Endodermal cell (in vitro differentiated cells): ENCODE measurements at regions not wholly inside any gene's neighbourhood (a gene's known extent, or its start where the extent isn't known, plus 50 kb on each side); places are given as distances from the start of the nearest gene placed in this dataset.

Experiments used
- DNase-seq: peaks from one replicate; pipeline ENCODE4 v3.0.0-alpha.2; 2017
- H3K27ac ChIP-seq: 2 replicates; pipeline ENCODE4 v1.5.1; 2013; ENCODE audit warnings: mild to moderate bottlenecking, low read depth, low read length, moderate library complexity
- H3K27me3 ChIP-seq: 2 replicates; pipeline ENCODE4 v1.6.1; 2013; ENCODE audit warnings: mild to moderate bottlenecking, low read length, moderate library complexity; ENCODE audit not compliant: insufficient read depth, control insufficient read depth, poor library complexity, severe bottlenecking
- H3K36me3 ChIP-seq: 2 replicates; pipeline ENCODE4 v1.7.0; 2013; ENCODE audit warnings: mild to moderate bottlenecking, low read length, moderate library complexity; ENCODE audit not compliant: control insufficient read depth, insufficient read depth
- H3K4me1 ChIP-seq: one replicate; pipeline ENCODE4 v1.7.0; 2013; ENCODE audit warnings: low read length; ENCODE audit not compliant: control insufficient read depth, insufficient read depth
- H3K4me3 ChIP-seq: 2 replicates; pipeline ENCODE4 v1.5.1; 2013; ENCODE audit warnings: mild to moderate bottlenecking, low read length, moderate library complexity
- H3K9ac ChIP-seq: 2 replicates; pipeline ENCODE4 v1.6.1; 2013; ENCODE audit warnings: mild to moderate bottlenecking, low read length, moderate library complexity; ENCODE audit not compliant: poor library complexity, severe bottlenecking; ENCODE audit errors: extremely low read depth
- H3K9me3 ChIP-seq: 2 replicates; pipeline ENCODE4 v1.6.1; 2013; ENCODE audit warnings: mild to moderate bottlenecking, low read length, moderate library complexity; ENCODE audit not compliant: control insufficient read depth
- H3K27ac Mint-ChIP-seq: 2 replicates; pipeline ENCODE4 v1.8.0; 2020; ENCODE audit warnings: mixed read lengths
- H3K27me3 Mint-ChIP-seq: 2 replicates; pipeline ENCODE4 v1.8.0; 2021; ENCODE audit warnings: mild to moderate bottlenecking, mixed read lengths; ENCODE audit not compliant: insufficient read depth
- H3K36me3 Mint-ChIP-seq: 2 replicates; pipeline ENCODE4 v1.8.0; 2020; ENCODE audit warnings: low read depth, mixed read lengths
- H3K4me1 Mint-ChIP-seq: 2 replicates; pipeline ENCODE4 v1.8.0; 2020; ENCODE audit warnings: mixed read lengths
- H3K4me3 Mint-ChIP-seq: 2 replicates; pipeline ENCODE4 v1.8.0; 2020; ENCODE audit warnings: mild to moderate bottlenecking, moderate library complexity, mixed read lengths
- H3K9me3 Mint-ChIP-seq: 2 replicates; pipeline ENCODE4 v1.8.0; 2020; ENCODE audit warnings: mild to moderate bottlenecking, mixed read lengths
- WGBS, 2 experiments: methylation state at CpG; one replicate each; pipeline versions ENCODE4 v1.1.5 to v1.1.7; 2013; ENCODE audit warnings: missing lambda C conversion rate in 2 of 2, mixed read lengths in 1 of 2; ENCODE audit not compliant: insufficient coverage in 1 of 2, insufficient read length in 1 of 2; 5-methylcytosine and 5-hydroxymethylcytosine counted together
- TF ChIP-seq, protein P1 (sequence below): fragments of 200-600 bp; sonication (generic); conservative IDR thresholded peaks from 2 replicates; pipeline ENCODE4 v1.5.0; 2021; ENCODE audit warnings: antibody characterized with exemption, mild to moderate bottlenecking

DNA sequence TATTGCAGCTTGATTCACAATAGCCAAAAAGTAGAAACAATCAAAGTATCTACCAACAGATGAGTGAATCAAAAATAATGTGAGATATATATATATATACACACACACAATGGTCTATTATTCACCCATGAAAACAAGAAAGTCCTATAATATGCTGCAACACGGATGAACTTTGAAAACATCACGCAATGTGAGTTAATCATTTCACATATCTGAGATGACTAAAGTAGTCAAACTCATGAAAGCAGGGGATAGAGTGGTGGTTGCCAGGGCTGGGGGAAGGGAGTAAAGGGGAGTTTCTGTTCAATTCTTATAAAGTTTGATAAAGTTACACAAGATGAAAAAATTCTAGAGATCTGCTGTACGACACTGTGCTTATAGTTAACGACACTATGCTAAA lies 1234.8 kb downstream of the MRPL39 start:
- 64 to 98% methylated on average over 2 to 4 of the region's 4 CpGs for WGBS, 2 experiments
- Histone ChIP-seq H3K27ac (no peak overlapping the region), H3K9ac (no peak overlapping the region), H3K27me3 (no peaks in the 10 kb centered on the region), H3K9me3 (no peaks in the 10 kb centered on the region), H3K36me3 (no peaks in the 10 kb centered on the region), H3K4me3 (no peak overlapping the region), H3K4me1 (no peaks in the 10 kb centered on the region)
- Mint-ChIP-seq H3K27ac (no peak overlapping the region), H3K4me3 (no peak overlapping the region), H3K9me3 (peaks cover 49% of the 10 kb centered on the region), H3K36me3 (no peaks in the 10 kb centered on the region), H3K4me1 (no peaks in the 10 kb centered on the region), H3K27me3 (no peaks in the 10 kb centered on the region)
- DNase-seq: no peak
- TF ChIP-seq, protein P1, sequence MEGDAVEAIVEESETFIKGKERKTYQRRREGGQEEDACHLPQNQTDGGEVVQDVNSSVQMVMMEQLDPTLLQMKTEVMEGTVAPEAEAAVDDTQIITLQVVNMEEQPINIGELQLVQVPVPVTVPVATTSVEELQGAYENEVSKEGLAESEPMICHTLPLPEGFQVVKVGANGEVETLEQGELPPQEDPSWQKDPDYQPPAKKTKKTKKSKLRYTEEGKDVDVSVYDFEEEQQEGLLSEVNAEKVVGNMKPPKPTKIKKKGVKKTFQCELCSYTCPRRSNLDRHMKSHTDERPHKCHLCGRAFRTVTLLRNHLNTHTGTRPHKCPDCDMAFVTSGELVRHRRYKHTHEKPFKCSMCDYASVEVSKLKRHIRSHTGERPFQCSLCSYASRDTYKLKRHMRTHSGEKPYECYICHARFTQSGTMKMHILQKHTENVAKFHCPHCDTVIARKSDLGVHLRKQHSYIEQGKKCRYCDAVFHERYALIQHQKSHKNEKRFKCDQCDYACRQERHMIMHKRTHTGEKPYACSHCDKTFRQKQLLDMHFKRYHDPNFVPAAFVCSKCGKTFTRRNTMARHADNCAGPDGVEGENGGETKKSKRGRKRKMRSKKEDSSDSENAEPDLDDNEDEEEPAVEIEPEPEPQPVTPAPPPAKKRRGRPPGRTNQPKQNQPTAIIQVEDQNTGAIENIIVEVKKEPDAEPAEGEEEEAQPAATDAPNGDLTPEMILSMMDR: no peak

DNA sequence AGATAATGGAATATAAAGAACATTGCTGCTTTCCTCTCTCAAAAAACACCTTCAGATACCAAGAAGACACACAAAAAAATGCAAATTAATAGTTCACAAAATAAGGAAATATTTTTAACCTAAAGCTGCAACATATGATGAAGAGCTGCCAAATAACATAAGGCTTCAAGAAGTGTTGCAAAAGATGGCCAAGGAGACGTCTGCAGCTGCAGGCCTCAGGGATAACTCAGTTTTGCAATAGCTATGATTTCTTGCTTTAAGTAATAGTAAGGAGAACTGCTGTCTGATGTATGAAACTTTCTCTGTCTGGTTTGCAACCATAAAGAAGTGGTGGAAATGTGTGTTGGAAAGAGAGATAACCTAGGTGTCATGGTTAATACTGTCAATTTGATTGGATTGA lies 1237.5 kb downstream of the MRPL39 start:
- TF ChIP-seq, protein P1: no peak
- H3K9me3 ChIP-seq: no peaks in the 10 kb centered on the region
- no peak overlapping the region for H3K27ac Mint-ChIP-seq
- H3K27me3 ChIP-seq: no peaks in the 10 kb centered on the region
- no peaks in the 10 kb centered on the region for H3K36me3 Mint-ChIP-seq
- H3K4me3 Mint-ChIP-seq: no peak overlapping the region
- H3K4me3 ChIP-seq: no peak overlapping the region
- H3K27ac ChIP-seq: no peak overlapping the region
- no peak for DNase-seq
- no peaks in the 10 kb centered on the region for H3K27me3 Mint-ChIP-seq
- no peak overlapping the region for H3K9ac ChIP-seq
- H3K36me3 ChIP-seq: no peaks in the 10 kb centered on the region
- no peaks in the 10 kb centered on the region for H3K4me1 ChIP-seq
- WGBS, 2 experiments: 78 to 86% methylated on average over 1 of the region's 1 CpG
- H3K4me1 Mint-ChIP-seq: no peaks in the 10 kb centered on the region
- peaks cover 44% of the 10 kb centered on the region for H3K9me3 Mint-ChIP-seq

DNA sequence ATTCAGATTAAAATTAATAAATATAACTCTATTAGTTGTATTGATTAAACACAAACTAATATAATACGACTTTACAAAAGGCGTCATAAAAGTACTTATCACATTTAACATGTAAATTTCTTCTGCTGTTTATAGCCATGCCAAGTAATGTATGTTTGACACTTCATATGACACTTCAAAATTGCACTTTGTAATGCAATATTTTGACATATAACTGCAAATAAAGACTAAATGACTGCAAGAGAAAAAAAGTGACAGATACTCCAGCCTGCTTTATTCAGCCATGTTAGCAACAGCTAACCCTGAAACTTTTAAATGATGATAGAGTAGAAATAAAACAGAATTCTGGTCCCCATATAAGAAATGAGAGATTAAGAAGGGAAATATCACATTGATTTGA lies 1238.0 kb downstream of the MRPL39 start:
- Mint-ChIP-seq H3K27me3 (no peaks in the 10 kb centered on the region), H3K36me3 (no peaks in the 10 kb centered on the region), H3K9me3 (peaks cover 40% of the 10 kb centered on the region), H3K4me3 (no peak overlapping the region), H3K27ac (no peak overlapping the region), H3K4me1 (no peaks in the 10 kb centered on the region)
- H3K4me1 ChIP-seq: no peaks in the 10 kb centered on the region
- H3K9ac ChIP-seq: no peak overlapping the region
- no peak overlapping the region for H3K27ac ChIP-seq
- no peaks in the 10 kb centered on the region for H3K9me3 ChIP-seq
- H3K4me3 ChIP-seq: no peak overlapping the region
- 100% methylated on average over 1 of the region's 2 CpGs; no CpG with 5 or more reads in 1 of the 2 experiments for WGBS, 2 experiments
- H3K27me3 ChIP-seq: no peaks in the 10 kb centered on the region
- TF ChIP-seq, protein P1: no peak
- no peak for DNase-seq
- H3K36me3 ChIP-seq: no peaks in the 10 kb centered on the region
